GM12878 (cell line): ENCODE measurements at regions not wholly inside any gene's neighbourhood (a gene's known extent, or its start where the extent isn't known, plus 50 kb on each side); places are given as distances from the start of the nearest gene placed in this dataset.

Experiments
- ATAC-seq: fragments of 200-7000 bp; cut with Tn5 transposase; 3 replicates; pipeline ENCODE4 v1.9.1; 2020; ENCODE audit warnings: mild to moderate bottlenecking, moderate library complexity
- BruUV-seq: library from RNA; stranded (reverse); fragments of 400-500 nt; replicated peaks from 2 replicates; lab custom pipeline; 2021; lab: Mats Ljungman, UMichigan
- CTCF ChIA-PET: fragments of 300-600 bp; sonication (Branson Sonifier 250); formaldehyde crosslinking; extraction: SDS; loops from one replicate; lab custom pipeline; 2021; ENCODE audit warnings: inconsistent platforms; lab: Yijun Ruan, JAX
- POLR2A ChIA-PET: fragments of 350-600 bp; formaldehyde crosslinking; extraction: SDS; loops from one replicate; lab custom pipeline; 2021; ENCODE audit warnings: inconsistent platforms; lab: Charles Lee
- RAD21 ChIA-PET: fragments of 300-600 bp; sonication (Branson Sonifier 250); formaldehyde crosslinking; loops from one replicate; lab custom pipeline; 2023; ENCODE audit warnings: antibody characterized with exemption; ENCODE audit not compliant: unreplicated experiment; lab: Charles Lee
- SMC1A ChIA-PET: fragments of 300-600 bp; sonication (Branson Sonifier 250); formaldehyde crosslinking; loops from one replicate; lab custom pipeline; 2023; ENCODE audit not compliant: unreplicated experiment, uncharacterized antibody; lab: Charles Lee
- DNase-seq: peaks from one replicate; pipeline ENCODE4 v3.0.0-alpha.2; 2011; ENCODE audit warnings: low read depth, low spot score
- FAIRE-seq: peaks from 3 replicates; lab custom pipeline; 2011; peaks lifted over from hg19 to GRCh38; lab: Jason Lieb, UNC
- H2AFZ ChIP-seq: 2 replicates; pipeline ENCODE4 v1.6.0; 2011; ENCODE audit warnings: low read depth, low read length, control low read depth; ENCODE audit not compliant: control insufficient read depth
- H3K27ac ChIP-seq: 2 replicates; pipeline ENCODE4 v1.5.1; 2011; ENCODE audit warnings: control low read depth; ENCODE audit not compliant: control insufficient read depth, insufficient read depth
- H3K27me3 ChIP-seq, 2 experiments: replicated peaks in 1 of 2; 2 replicates each; pipeline versions ENCODE4 v1.6.0 to v1.6.1; 2011; ENCODE audit warnings: low read length in 1 of 2; ENCODE audit not compliant: control insufficient read depth in 2 of 2, insufficient read depth in 2 of 2
- H3K36me3 ChIP-seq, 2 experiments: 2 replicates each; pipeline ENCODE4 v1.5.1; 2011; ENCODE audit warnings: low read length in 1 of 2; ENCODE audit not compliant: control insufficient read depth in 2 of 2, insufficient read depth in 2 of 2
- H3K4me1 ChIP-seq: 2 replicates; pipeline ENCODE4 v1.6.1; 2011; ENCODE audit warnings: mild to moderate bottlenecking, low read length, moderate library complexity, mixed read lengths; ENCODE audit not compliant: control insufficient read depth, insufficient read depth
- H3K4me2 ChIP-seq: 2 replicates; pipeline ENCODE4 v1.6.0; 2011; ENCODE audit warnings: control low read depth; ENCODE audit not compliant: control insufficient read depth, insufficient read depth
- H3K4me3 ChIP-seq: fragments of 200-600 bp; sonication (generic); 2 replicates; pipeline ENCODE4 v1.5.1; 2016
- H3K79me2 ChIP-seq: 2 replicates; pipeline ENCODE4 v1.6.0; 2011; ENCODE audit warnings: low read length; ENCODE audit not compliant: control insufficient read depth, insufficient read depth
- H3K9ac ChIP-seq: 2 replicates; pipeline ENCODE4 v1.8.0; 2011; ENCODE audit warnings: low read length, control low read depth, mixed read lengths; ENCODE audit not compliant: control insufficient read depth, insufficient read depth
- H3K9me3 ChIP-seq: replicated peaks from 3 replicates; pipeline ENCODE4 v1.5.1; 2011; ENCODE audit warnings: mild to moderate bottlenecking, low read length; ENCODE audit not compliant: control insufficient read depth, insufficient read depth
- H4K20me1 ChIP-seq: 2 replicates; pipeline ENCODE4 v1.6.0; 2011; ENCODE audit not compliant: control insufficient read depth, insufficient read depth
- CREM ChIP-seq: IDR thresholded peaks from 2 replicates; pipeline ENCODE4 v1.6.1; 2014; ENCODE audit warnings: antibody characterized with exemption, low read depth
- HDGF ChIP-seq: fragments of 450-650 bp; IDR thresholded peaks from 2 replicates; pipeline ENCODE4 v1.6.1; 2016; ENCODE audit warnings: antibody characterized with exemption
- IKZF2 ChIP-seq, 2 experiments: fragments of 450-650 bp; IDR thresholded peaks; 2 replicates each; pipeline ENCODE4 v1.6.1; 2017; ENCODE audit warnings: mild to moderate bottlenecking in 2 of 2, moderate library complexity in 2 of 2
- LARP7 ChIP-seq: fragments of 450-650 bp; IDR thresholded peaks from 2 replicates; pipeline ENCODE4 v1.6.1; 2017; ENCODE audit warnings: mild to moderate bottlenecking
- MTA2 ChIP-seq: fragments of 450-650 bp; IDR thresholded peaks from 2 replicates; pipeline ENCODE4 v1.6.1; 2016; ENCODE audit warnings: low read depth, mild to moderate bottlenecking, moderate library complexity
- NBN ChIP-seq: fragments of 450-650 bp; IDR thresholded peaks from 2 replicates; pipeline ENCODE4 v1.6.1; 2016
- NFYA ChIP-seq: IDR thresholded peaks from 2 replicates; pipeline ENCODE4 v1.6.1; 2011; ENCODE audit warnings: low read depth, mild to moderate bottlenecking, low read length, improper control_type of control experiment, borderline replicate concordance
- POLR2AphosphoS2 ChIP-seq: IDR thresholded peaks from 2 replicates; pipeline ENCODE4 v1.6.1; 2011; ENCODE audit warnings: low read depth, mild to moderate bottlenecking, low read length, improper control_type of control experiment, moderate library complexity
- RUNX3 ChIP-seq: IDR thresholded peaks from 2 replicates; pipeline ENCODE4 v1.6.1; 2012; ENCODE audit warnings: low read length, inconsistent platforms
- SMAD1 ChIP-seq: fragments of 450-650 bp; IDR thresholded peaks from 2 replicates; pipeline ENCODE4 v1.6.1; 2018; ENCODE audit warnings: mild to moderate bottlenecking, low read depth; ENCODE audit not compliant: partially characterized antibody
- TCF7 ChIP-seq: IDR thresholded peaks from 2 replicates; pipeline ENCODE4 v1.6.1; 2014; ENCODE audit warnings: antibody characterized with exemption, borderline replicate concordance
- WGBS: methylation state at CpG from one replicate; pipeline ENCODE4 v1.1.6; 2016; ENCODE audit warnings: low lambda C conversion rate; ENCODE audit not compliant: insufficient replicate concordance, insufficient coverage; ENCODE audit errors: missing lambda C conversion rate; 5-methylcytosine and 5-hydroxymethylcytosine counted together
- in situ Hi-C: fragments of 300-500 bp; cut with MboI; formaldehyde crosslinking; loops from 9 replicates; pipeline ENCODE4 v1.14.3; 2018; ENCODE audit warnings: mixed read lengths
- intact Hi-C: fragments of 100-400 bp; cut with micrococcal nuclease; formaldehyde crosslinking; loops from one replicate; pipeline ENCODE4 v1.14.2; 2022; ENCODE audit not compliant: unreplicated experiment
- TF ChIP-seq, protein P1 (sequence below): fragments of 450-650 bp; IDR thresholded peaks from 2 replicates; pipeline ENCODE4 v1.6.1; 2018; ENCODE audit warnings: mild to moderate bottlenecking, low read depth, moderate library complexity; ENCODE audit not compliant: partially characterized antibody
- TF ChIP-seq, protein P2 (sequence below): IDR thresholded peaks from 2 replicates; pipeline ENCODE4 v1.6.1; 2012; ENCODE audit warnings: low read length, inconsistent platforms
- TF ChIP-seq, protein P3 (sequence below): IDR thresholded peaks from 2 replicates; pipeline ENCODE4 v1.6.1; 2012; ENCODE audit warnings: low read depth, low read length, improper control_type of control experiment
- TF ChIP-seq, protein P4 (sequence below): fragments of 450-650 bp; IDR thresholded peaks from 2 replicates; pipeline ENCODE4 v1.6.1; 2017; ENCODE audit warnings: low read depth, mild to moderate bottlenecking, moderate library complexity

DNA sequence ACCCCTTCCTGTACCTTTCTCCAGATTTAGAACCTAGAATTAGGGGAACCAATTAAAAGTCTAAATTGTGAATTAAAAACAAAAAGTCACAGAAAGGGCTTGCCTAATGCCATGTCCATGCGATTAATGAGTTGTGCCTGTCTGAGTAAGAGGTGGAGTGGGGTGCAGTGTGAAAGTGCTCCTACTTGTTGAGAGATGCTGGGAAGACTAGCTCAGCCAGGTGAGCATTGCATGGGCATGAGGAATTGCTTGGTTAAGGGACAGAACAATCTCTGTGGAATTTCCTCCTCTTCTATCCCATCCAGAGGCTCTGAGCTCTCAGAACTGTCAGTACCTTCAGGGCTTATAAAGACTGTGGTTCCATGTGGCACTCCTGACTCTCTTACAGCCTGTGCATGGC is 159.0 kb upstream of the UBL3 start (continued):
- TF ChIP-seq, protein P1, sequence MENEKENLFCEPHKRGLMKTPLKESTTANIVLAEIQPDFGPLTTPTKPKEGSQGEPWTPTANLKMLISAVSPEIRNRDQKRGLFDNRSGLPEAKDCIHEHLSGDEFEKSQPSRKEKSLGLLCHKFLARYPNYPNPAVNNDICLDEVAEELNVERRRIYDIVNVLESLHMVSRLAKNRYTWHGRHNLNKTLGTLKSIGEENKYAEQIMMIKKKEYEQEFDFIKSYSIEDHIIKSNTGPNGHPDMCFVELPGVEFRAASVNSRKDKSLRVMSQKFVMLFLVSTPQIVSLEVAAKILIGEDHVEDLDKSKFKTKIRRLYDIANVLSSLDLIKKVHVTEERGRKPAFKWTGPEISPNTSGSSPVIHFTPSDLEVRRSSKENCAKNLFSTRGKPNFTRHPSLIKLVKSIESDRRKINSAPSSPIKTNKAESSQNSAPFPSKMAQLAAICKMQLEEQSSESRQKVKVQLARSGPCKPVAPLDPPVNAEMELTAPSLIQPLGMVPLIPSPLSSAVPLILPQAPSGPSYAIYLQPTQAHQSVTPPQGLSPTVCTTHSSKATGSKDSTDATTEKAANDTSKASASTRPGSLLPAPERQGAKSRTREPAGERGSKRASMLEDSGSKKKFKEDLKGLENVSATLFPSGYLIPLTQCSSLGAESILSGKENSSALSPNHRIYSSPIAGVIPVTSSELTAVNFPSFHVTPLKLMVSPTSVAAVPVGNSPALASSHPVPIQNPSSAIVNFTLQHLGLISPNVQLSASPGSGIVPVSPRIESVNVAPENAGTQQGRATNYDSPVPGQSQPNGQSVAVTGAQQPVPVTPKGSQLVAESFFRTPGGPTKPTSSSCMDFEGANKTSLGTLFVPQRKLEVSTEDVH: no peak

DNA sequence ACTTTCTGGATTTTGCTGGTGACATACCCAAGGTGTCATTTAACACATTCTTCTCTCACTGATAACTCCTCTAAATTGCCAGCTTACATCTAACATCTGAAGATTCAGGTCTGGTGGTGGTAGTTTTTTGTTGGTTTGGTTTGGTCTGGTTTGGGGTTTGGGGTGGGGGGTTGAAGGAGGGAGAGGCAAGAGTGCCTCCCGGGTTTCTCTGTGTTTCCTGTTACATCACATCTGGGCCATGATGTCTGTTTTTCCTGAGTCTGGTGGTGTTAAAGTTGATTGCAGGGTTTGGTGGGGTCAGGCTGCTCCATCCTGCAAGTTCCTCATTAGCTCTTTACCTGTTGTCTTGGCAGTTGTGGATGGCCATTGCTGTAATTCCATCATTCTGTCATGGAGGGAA is 155.8 kb upstream of the UBL3 start:
- H3K9ac ChIP-seq: no peak overlapping the region
- CTCF ChIA-PET: interaction anchor here (1.1 kb wide), 1 partner anchor 11 kb away, joined by 3 read pairs; no protein-coding TSS in a partner anchor
- no peaks in the 10 kb centered on the region for H3K79me2 ChIP-seq
- H3K4me1 ChIP-seq: no peaks in the 10 kb centered on the region
- RAD21 ChIA-PET: no interaction called here
- no peaks in the 10 kb centered on the region for H3K9me3 ChIP-seq
- no peak for FAIRE-seq
- SMC1A ChIA-PET: no interaction called here
- H3K27me3 ChIP-seq: peaks cover 0 to 2% of the 10 kb centered on the region in 2 experiments
- no peak overlapping the region for H3K27ac ChIP-seq
- no peak overlapping the region for H3K4me3 ChIP-seq
- POLR2A ChIA-PET: no interaction called here
- no peaks in the 10 kb centered on the region for H4K20me1 ChIP-seq
- DNase-seq: no peak
- no peaks in the 10 kb centered on the region for H3K36me3 ChIP-seq
- intact Hi-C loops (no loop called here), in situ Hi-C loops (no loop called here)
- 0% methylated on average over 1 of the region's 1 CpG for WGBS
- BruUV-seq: no TSS peak
- no peak for ATAC-seq
- H3K4me2 ChIP-seq: no peak overlapping the region
- no peak overlapping the region for H2AFZ ChIP-seq
- TF ChIP-seq SMAD1: no peak
- TF ChIP-seq LARP7: no peak
- no peak for TF ChIP-seq RUNX3
- TF ChIP-seq, protein P2, sequence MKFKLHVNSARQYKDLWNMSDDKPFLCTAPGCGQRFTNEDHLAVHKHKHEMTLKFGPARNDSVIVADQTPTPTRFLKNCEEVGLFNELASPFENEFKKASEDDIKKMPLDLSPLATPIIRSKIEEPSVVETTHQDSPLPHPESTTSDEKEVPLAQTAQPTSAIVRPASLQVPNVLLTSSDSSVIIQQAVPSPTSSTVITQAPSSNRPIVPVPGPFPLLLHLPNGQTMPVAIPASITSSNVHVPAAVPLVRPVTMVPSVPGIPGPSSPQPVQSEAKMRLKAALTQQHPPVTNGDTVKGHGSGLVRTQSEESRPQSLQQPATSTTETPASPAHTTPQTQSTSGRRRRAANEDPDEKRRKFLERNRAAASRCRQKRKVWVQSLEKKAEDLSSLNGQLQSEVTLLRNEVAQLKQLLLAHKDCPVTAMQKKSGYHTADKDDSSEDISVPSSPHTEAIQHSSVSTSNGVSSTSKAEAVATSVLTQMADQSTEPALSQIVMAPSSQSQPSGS: no peak
- TF ChIP-seq, protein P3, sequence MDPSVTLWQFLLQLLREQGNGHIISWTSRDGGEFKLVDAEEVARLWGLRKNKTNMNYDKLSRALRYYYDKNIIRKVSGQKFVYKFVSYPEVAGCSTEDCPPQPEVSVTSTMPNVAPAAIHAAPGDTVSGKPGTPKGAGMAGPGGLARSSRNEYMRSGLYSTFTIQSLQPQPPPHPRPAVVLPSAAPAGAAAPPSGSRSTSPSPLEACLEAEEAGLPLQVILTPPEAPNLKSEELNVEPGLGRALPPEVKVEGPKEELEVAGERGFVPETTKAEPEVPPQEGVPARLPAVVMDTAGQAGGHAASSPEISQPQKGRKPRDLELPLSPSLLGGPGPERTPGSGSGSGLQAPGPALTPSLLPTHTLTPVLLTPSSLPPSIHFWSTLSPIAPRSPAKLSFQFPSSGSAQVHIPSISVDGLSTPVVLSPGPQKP: no peak
- TF ChIP-seq NFYA: no peak
- no peak for TF ChIP-seq CREM
- TF ChIP-seq IKZF2 (IDR thresholded peaks at IDR 0.05): no peak
- no peak for TF ChIP-seq HDGF
- no peak for TF ChIP-seq NBN
- TF ChIP-seq TCF7: no peak
- TF ChIP-seq, protein P4, sequence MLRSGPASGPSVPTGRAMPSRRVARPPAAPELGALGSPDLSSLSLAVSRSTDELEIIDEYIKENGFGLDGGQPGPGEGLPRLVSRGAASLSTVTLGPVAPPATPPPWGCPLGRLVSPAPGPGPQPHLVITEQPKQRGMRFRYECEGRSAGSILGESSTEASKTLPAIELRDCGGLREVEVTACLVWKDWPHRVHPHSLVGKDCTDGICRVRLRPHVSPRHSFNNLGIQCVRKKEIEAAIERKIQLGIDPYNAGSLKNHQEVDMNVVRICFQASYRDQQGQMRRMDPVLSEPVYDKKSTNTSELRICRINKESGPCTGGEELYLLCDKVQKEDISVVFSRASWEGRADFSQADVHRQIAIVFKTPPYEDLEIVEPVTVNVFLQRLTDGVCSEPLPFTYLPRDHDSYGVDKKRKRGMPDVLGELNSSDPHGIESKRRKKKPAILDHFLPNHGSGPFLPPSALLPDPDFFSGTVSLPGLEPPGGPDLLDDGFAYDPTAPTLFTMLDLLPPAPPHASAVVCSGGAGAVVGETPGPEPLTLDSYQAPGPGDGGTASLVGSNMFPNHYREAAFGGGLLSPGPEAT: no peak
- no peak for TF ChIP-seq POLR2AphosphoS2
- TF ChIP-seq MTA2: no peak
